ENCODE measurements at regions not wholly inside any gene's neighbourhood (a gene's known extent, or its start where the extent isn't known, plus 50 kb on each side); places are given as distances from the start of the nearest gene placed in this dataset.

GRCh38 chr18:47680488-47680887 is 250.0 kb downstream of the SMAD2 start:
- no peak for TF ChIP-seq CTCF (IDR thresholded peaks at IDR 0.05; ENCODE audit: control extremely low read depth, extremely low read depth)
- Histone ChIP-seq H3K9me3 (ENCODE audit: control insufficient read depth in 4 of 4, insufficient read depth in 3 of 4, low read length in 3 of 4) (no peaks in the 10 kb centered on the region), H3K27ac (ENCODE audit: low read depth in 1 of 2, low read length in 1 of 2) (no peak overlapping the region), H3K27me3 (ENCODE audit: control insufficient read depth in 3 of 3, insufficient read depth in 3 of 3, low read length in 2 of 3) (no peaks in the 10 kb centered on the region), H3K36me3 (ENCODE audit: control insufficient read depth in 4 of 4, insufficient read depth in 4 of 4, low read length in 4 of 4) (no peaks in the 10 kb centered on the region), H3K4me1 (ENCODE audit: control insufficient read depth in 5 of 5, insufficient read depth in 5 of 5, low read length in 5 of 5) (no peaks in the 10 kb centered on the region), H3K9ac (ENCODE audit: insufficient read depth in 1 of 2, low read length in 2 of 2) (no peak overlapping the region), H3K4me3 (no peak overlapping the region)
- ATAC-seq (ENCODE audit: insufficient read depth, low FRiP score) (no peak), DNase-seq (no peak)
- WGBS, 2 donors: 90 to 96% methylated on average over 1 of the region's 1 CpG

GRCh38 chr18:47679864-47680263 is 250.6 kb downstream of the SMAD2 start:
- H3K4me1 ChIP-seq (ENCODE audit: control insufficient read depth in 5 of 5, insufficient read depth in 5 of 5, low read length in 5 of 5): no peaks in the 10 kb centered on the region
- H3K4me3 ChIP-seq: no peak overlapping the region
- no peak overlapping the region for H3K27ac ChIP-seq (ENCODE audit: low read depth in 1 of 2, low read length in 1 of 2)
- no peak for DNase-seq
- H3K36me3 ChIP-seq (ENCODE audit: control insufficient read depth in 4 of 4, insufficient read depth in 4 of 4, low read length in 4 of 4): no peaks in the 10 kb centered on the region
- no peak overlapping the region for H3K9ac ChIP-seq (ENCODE audit: insufficient read depth in 1 of 2, low read length in 2 of 2)
- no peaks in the 10 kb centered on the region for H3K9me3 ChIP-seq (ENCODE audit: control insufficient read depth in 4 of 4, insufficient read depth in 3 of 4, low read length in 3 of 4)
- H3K27me3 ChIP-seq (ENCODE audit: control insufficient read depth in 3 of 3, insufficient read depth in 3 of 3, low read length in 2 of 3): no peaks in the 10 kb centered on the region
- WGBS, 2 donors: 86 to 94% methylated on average over 2 of the region's 2 CpGs
- no peak for ATAC-seq (ENCODE audit: insufficient read depth, low FRiP score)
- TF ChIP-seq CTCF (IDR thresholded peaks at IDR 0.05; ENCODE audit: control extremely low read depth, extremely low read depth): no peak

- DNase-seq: no peak
- no peak for TF ChIP-seq CTCF (IDR thresholded peaks at IDR 0.05; ENCODE audit: control extremely low read depth, extremely low read depth)
- ATAC-seq (ENCODE audit: insufficient read depth, low FRiP score): no peak
- no peaks in the 10 kb centered on the region for H3K4me1 ChIP-seq (ENCODE audit: control insufficient read depth in 5 of 5, insufficient read depth in 5 of 5, low read length in 5 of 5)
- H3K9me3 ChIP-seq (ENCODE audit: control insufficient read depth in 4 of 4, insufficient read depth in 3 of 4, low read length in 3 of 4): no peaks in the 10 kb centered on the region
- WGBS, 2 donors: 91 to 94% methylated on average over 3 of the region's 3 CpGs
- no peak overlapping the region for H3K4me3 ChIP-seq
- no peaks in the 10 kb centered on the region for H3K36me3 ChIP-seq (ENCODE audit: control insufficient read depth in 4 of 4, insufficient read depth in 4 of 4, low read length in 4 of 4)
- no peak overlapping the region for H3K9ac ChIP-seq (ENCODE audit: insufficient read depth in 1 of 2, low read length in 2 of 2)
- H3K27ac ChIP-seq (ENCODE audit: low read depth in 1 of 2, low read length in 1 of 2): no peak overlapping the region
- peaks cover 0 to 3% (median 0%) of the 10 kb centered on the region in 3 donors for H3K27me3 ChIP-seq (ENCODE audit: control insufficient read depth in 3 of 3, insufficient read depth in 3 of 3, low read length in 2 of 3)
Observed at GRCh38 chr18:47677952-47678351, 252.5 kb downstream of the SMAD2 start.

DNA sequence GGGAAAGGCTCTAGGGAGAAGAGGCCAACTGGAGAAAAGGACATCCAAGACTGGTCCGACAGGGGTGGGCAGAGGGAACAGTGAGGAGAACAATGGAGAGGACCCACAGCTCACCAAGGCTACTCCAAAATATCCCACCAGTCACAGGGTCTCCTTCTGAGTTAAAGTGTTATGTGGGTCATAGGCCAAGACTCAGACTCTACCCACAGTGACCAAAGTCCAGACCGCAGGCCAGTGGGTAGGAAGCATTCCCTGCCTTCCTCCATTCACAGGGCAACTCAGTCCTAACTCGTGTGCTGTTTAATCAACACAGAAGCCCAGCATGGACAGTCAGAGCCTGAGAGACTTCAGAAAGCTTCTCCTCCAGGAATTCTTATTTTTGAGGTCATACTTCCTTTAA is 260.6 kb downstream of the SMAD2 start:
- DNase-seq (no peak), ATAC-seq (ENCODE audit: insufficient read depth, low FRiP score) (no peak)
- Histone ChIP-seq H3K9ac (ENCODE audit: insufficient read depth in 1 of 2, low read length in 2 of 2) (no peak overlapping the region), H3K27me3 (ENCODE audit: control insufficient read depth in 3 of 3, insufficient read depth in 3 of 3, low read length in 2 of 3) (peaks cover 0 to 32% (median 14%) of the 10 kb centered on the region in 3 donors), H3K9me3 (ENCODE audit: control insufficient read depth in 4 of 4, insufficient read depth in 3 of 4, low read length in 3 of 4) (no peaks in the 10 kb centered on the region), H3K4me3 (no peak overlapping the region), H3K27ac (ENCODE audit: low read depth in 1 of 2, low read length in 1 of 2) (no peak overlapping the region), H3K4me1 (ENCODE audit: control insufficient read depth in 5 of 5, insufficient read depth in 5 of 5, low read length in 5 of 5) (no peaks in the 10 kb centered on the region), H3K36me3 (ENCODE audit: control insufficient read depth in 4 of 4, insufficient read depth in 4 of 4, low read length in 4 of 4) (no peaks in the 10 kb centered on the region)
- TF ChIP-seq CTCF (IDR thresholded peaks at IDR 0.05; ENCODE audit: control extremely low read depth, extremely low read depth): no peak
- 81 to 87% methylated on average over 3 of the region's 3 CpGs for WGBS, 2 donors

Measured in lung (tissue), 11 donors.